ENCODE measurements at regions not wholly inside any gene's neighbourhood (a gene's known extent, or its start where the extent isn't known, plus 50 kb on each side); places are given as distances from the start of the nearest gene placed in this dataset.

DNA sequence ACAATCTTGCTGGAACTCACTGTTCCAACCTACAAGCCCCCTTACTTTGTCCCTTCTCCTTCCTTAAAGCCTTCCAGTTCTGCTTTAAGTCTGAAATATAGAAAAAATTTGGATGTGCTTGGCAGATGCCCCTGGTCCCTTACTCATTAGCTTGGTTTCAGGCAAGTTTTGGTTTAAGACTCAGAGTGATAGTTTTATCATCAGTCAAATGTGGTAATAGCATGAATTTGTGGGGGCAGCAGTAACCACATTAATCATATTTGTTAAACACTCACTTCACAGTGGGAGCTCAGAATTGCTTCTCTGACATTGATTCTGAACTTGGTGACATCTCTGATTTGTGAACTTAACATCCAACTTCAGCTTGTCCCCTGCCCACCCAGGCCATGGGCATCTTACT, 58.3 kb upstream of the ALDH1A3 start:
- H3K36me3 ChIP-seq, result no peaks in the 10 kb centered on the region
- no peak overlapping the region for H3K27ac ChIP-seq
- DNase-seq (no peak), ATAC-seq (no peak)
- no peak overlapping the region for H3K4me3 ChIP-seq
- intact Hi-C loops (cut with DNase I), result no loop called here
- no peaks in the 10 kb centered on the region for H3K4me1 ChIP-seq
- no peak for TF ChIP-seq POLR2A (IDR thresholded peaks at IDR 0.05)
- TF ChIP-seq, protein P1, sequence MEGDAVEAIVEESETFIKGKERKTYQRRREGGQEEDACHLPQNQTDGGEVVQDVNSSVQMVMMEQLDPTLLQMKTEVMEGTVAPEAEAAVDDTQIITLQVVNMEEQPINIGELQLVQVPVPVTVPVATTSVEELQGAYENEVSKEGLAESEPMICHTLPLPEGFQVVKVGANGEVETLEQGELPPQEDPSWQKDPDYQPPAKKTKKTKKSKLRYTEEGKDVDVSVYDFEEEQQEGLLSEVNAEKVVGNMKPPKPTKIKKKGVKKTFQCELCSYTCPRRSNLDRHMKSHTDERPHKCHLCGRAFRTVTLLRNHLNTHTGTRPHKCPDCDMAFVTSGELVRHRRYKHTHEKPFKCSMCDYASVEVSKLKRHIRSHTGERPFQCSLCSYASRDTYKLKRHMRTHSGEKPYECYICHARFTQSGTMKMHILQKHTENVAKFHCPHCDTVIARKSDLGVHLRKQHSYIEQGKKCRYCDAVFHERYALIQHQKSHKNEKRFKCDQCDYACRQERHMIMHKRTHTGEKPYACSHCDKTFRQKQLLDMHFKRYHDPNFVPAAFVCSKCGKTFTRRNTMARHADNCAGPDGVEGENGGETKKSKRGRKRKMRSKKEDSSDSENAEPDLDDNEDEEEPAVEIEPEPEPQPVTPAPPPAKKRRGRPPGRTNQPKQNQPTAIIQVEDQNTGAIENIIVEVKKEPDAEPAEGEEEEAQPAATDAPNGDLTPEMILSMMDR (IDR thresholded peaks at IDR 0.05), result no peak
- peaks cover 0 to 24% (median 2%) of the 10 kb centered on the region in 12 donors for H3K9me3 ChIP-seq
- no peaks in the 10 kb centered on the region for H3K27me3 ChIP-seq

DNA sequence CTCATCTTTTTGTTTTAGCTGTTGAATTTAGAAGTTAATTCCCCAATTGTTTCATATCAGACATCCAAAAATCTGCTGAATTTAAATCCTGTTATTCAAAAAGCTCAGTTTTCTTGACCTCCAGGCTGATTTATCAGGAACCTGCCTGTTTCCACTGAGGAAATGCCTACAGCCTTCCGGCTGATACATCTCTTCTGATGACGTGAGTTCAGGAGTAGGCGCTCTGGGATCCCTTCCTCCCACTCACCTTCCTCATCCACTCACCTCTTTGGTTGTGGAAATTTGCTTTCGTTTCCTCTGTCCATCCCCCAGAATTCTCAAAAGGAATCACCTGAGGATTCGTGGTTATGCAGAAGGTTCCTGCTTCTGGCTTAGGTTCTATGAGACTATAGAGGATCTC, 55.4 kb upstream of the ALDH1A3 start:
- WGBS, 4 donors, result 46 to 58% (median 55%) methylated on average over 5 of the region's 5 CpGs
- no peak for ATAC-seq
- Histone ChIP-seq H3K27ac (no peak overlapping the region), H3K9me3 (peaks cover 0 to 24% (median 5%) of the 10 kb centered on the region in 12 donors), H3K4me3 (no peak overlapping the region), H3K27me3 (no peaks in the 10 kb centered on the region), H3K4me1 (no peaks in the 10 kb centered on the region), H3K36me3 (no peaks in the 10 kb centered on the region)
- intact Hi-C loops (cut with DNase I), result no loop called here
- TF ChIP-seq POLR2A (IDR thresholded peaks at IDR 0.05), result no peak
- TF ChIP-seq, protein P1 (IDR thresholded peaks at IDR 0.05), result no peak
- DNase-seq, result no peak

DNA sequence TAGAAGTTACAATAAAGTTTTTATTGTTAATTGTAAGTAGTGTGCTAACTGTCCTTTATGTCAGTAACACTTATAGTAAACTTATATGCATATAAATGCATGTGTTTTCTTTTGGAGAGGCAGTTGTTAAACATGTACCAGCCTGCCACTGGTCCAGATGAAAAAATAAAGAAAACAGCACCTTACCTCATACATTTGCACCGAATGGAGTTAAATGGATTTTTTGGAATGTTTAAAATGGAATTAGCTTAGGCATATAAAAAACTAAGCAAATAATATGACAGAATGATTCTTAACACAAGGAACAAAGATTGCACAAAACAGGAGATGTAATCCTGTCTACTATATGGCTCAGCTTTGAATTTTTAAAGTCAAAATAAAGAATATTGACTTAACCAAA, 50.2 kb upstream of the ALDH1A3 start:
- intact Hi-C loops (cut with DNase I), result no loop called here
- ATAC-seq, result no peak
- no peaks in the 10 kb centered on the region for H3K36me3 ChIP-seq
- peaks cover 0 to 10% (median 0%) of the 10 kb centered on the region in 12 donors for H3K9me3 ChIP-seq
- TF ChIP-seq POLR2A (IDR thresholded peaks at IDR 0.05), result no peak
- TF ChIP-seq, protein P1 (IDR thresholded peaks at IDR 0.05), result no peak
- H3K4me1 ChIP-seq, result no peaks in the 10 kb centered on the region
- WGBS, 4 donors, result 80 to 92% (median 89%) methylated on average over 1 of the region's 1 CpG
- H3K27me3 ChIP-seq, result no peaks in the 10 kb centered on the region
- H3K4me3 ChIP-seq, result no peak overlapping the region
- no peak overlapping the region for H3K27ac ChIP-seq
- no peak for DNase-seq
